Brain microvascular endothelial cell (primary cell): ENCODE measurements at regions not wholly inside any gene's neighbourhood (a gene's known extent, or its start where the extent isn't known, plus 50 kb on each side); places are given as distances from the start of the nearest gene placed in this dataset.
A peak's percentile ranks its signal among the peaks of the same experiment; 100 is the strongest.
"Not testable (repeated sequence)": the region's sequence is repeated elsewhere in the genome, so short reads cannot be mapped to it uniquely, and the experiment has no call there.

Experiments used
- DNase-seq: peaks from one replicate; pipeline ENCODE4 v3.0.0-alpha.2; 2020
- H3K27ac ChIP-seq: fragments of 250-450 bp; sonication (Bioruptor Pico); 2 replicates; pipeline ENCODE4 v1.5.1; 2020; ENCODE audit warnings: mild to moderate bottlenecking, moderate library complexity
- H3K27me3 ChIP-seq: fragments of 250-450 bp; sonication (Bioruptor Pico); replicated peaks from 2 replicates; pipeline ENCODE4 v1.5.1; 2020; ENCODE audit warnings: mild to moderate bottlenecking
- H3K36me3 ChIP-seq: fragments of 250-450 bp; sonication (Bioruptor Pico); replicated peaks from 2 replicates; pipeline ENCODE4 v1.5.1; 2020; ENCODE audit warnings: mild to moderate bottlenecking
- H3K4me3 ChIP-seq: 2 replicates; pipeline ENCODE4 v1.5.1; 2011; ENCODE audit warnings: low read depth, mild to moderate bottlenecking, control low read depth, low read length, moderate library complexity
- in situ Hi-C: cut with HindIII; loops from 2 replicates; pipeline ENCODE4 v1.10.0; 2017; ENCODE audit warnings: low sequenced_read_pairs, low pct_ligation_motif_present
- TF ChIP-seq, protein P1 (sequence below): IDR thresholded peaks from 2 replicates; pipeline ENCODE4 v1.5.1; 2011; ENCODE audit warnings: low read depth, mild to moderate bottlenecking, moderate library complexity, low read length, control low read depth, inconsistent platforms; ENCODE audit errors: missing control alignments

DNA sequence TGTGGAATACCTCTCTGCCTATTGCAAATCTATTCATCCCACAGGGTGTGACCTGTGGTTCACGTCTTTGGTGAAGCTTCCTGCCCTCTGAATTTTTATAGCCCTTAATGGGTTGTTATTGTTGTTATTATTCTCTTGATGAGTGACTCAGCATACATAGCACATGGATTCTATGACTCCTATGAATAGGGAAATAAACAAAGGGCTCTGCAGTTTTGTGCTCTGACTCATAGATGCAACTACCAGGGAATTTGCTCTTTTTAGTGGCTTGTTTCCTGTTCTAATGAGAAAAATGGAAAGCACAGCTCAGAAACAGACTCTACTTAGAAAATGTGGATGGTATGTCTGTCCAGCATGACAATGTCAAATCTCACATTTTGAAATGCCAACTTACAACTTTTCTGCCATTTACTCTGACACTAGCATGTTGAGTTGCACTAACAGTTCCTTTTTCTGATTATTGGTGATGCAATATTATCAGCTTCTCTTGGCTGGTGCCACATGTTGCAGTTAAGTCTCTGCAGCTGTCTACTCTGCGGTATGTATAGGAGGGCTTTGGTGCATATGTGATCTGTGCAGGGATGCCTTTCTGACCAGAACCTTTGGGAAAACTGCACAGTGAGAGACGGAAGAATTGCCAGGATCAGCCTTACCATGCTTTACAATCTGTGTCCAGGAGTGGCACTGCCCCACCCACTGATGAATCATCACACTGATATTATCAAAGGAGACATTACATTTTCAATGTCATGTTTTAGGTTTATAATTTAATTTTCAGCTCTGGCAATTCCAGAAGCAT is 996.4 kb upstream of the WWC1 start:
- Histone ChIP-seq H3K27ac (peak overlapping the region; percentile 77), H3K36me3 (no peaks in the 10 kb centered on the region), H3K4me3 (no peak overlapping the region), H3K27me3 (no peaks in the 10 kb centered on the region)
- peak; percentile 82 for DNase-seq
- in situ Hi-C loops = no loop called here
- TF ChIP-seq, protein P1, sequence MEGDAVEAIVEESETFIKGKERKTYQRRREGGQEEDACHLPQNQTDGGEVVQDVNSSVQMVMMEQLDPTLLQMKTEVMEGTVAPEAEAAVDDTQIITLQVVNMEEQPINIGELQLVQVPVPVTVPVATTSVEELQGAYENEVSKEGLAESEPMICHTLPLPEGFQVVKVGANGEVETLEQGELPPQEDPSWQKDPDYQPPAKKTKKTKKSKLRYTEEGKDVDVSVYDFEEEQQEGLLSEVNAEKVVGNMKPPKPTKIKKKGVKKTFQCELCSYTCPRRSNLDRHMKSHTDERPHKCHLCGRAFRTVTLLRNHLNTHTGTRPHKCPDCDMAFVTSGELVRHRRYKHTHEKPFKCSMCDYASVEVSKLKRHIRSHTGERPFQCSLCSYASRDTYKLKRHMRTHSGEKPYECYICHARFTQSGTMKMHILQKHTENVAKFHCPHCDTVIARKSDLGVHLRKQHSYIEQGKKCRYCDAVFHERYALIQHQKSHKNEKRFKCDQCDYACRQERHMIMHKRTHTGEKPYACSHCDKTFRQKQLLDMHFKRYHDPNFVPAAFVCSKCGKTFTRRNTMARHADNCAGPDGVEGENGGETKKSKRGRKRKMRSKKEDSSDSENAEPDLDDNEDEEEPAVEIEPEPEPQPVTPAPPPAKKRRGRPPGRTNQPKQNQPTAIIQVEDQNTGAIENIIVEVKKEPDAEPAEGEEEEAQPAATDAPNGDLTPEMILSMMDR = no peak

DNA sequence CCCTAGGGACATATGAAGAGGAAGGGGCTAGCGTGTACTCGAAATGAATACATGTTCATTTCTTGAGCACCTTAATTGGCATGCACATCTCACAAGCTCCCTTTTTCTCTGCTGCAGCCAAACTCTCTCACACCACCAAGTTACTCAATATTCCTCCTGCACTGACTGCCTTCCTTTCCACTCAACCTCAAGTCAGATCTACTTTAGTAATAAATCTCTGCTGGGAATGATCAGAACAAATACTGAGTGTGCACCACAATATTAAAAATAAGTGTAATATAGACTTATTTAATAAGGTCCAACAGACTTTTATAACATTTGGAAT is 995.8 kb upstream of the WWC1 start:
- TF ChIP-seq, protein P1 = no peak
- DNase-seq = no peak
- Histone ChIP-seq H3K27me3 (no peaks in the 10 kb centered on the region), H3K36me3 (no peaks in the 10 kb centered on the region), H3K27ac (peak overlapping the region; percentile 77), H3K4me3 (no peak overlapping the region)
- in situ Hi-C loops = no loop called here

DNA sequence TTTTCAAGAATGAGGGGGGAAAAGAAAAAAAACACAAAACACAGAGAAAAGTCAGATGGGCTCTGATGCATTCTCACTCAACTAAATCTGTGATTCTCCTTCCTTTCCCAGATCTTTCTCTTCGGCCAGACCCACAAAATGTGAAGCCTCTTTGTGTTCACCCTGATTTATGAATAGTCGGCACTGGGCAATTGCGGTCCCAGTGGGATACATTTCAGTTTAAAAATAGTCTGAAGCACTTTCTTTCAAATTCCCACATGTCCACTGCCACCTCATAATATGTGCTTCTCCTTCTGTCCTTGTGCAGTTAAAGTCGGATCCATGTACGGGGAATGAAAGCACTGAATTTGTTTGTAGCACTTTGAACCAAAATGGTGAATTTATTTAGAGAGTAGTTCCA is 995.4 kb upstream of the WWC1 start:
- H3K4me3 ChIP-seq = no peak overlapping the region
- no peaks in the 10 kb centered on the region for H3K27me3 ChIP-seq
- in situ Hi-C loops = no loop called here
- TF ChIP-seq, protein P1 = no peak
- no peak overlapping the region for H3K27ac ChIP-seq
- DNase-seq = no peak
- H3K36me3 ChIP-seq = no peaks in the 10 kb centered on the region

DNA sequence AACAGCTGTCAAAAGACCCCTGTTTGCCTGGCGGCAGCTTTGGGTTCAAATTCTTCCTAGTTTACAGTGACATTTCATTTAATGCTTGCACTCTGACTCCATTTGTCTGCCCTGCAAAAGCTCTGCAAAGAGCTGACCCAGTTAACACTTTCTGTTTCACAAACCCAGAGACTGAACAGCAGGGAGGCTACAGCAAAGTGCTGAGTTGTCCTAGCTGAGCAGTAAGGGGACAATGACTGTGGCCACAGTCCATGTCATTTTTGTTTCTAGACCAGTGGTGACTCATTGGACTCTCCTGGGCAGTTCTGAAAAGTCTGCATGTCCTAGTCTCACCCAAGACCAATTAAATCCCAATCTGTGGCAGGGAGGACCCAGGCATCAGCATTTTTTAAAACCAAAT is 994.8 kb upstream of the WWC1 start:
- TF ChIP-seq, protein P1 = no peak

DNA sequence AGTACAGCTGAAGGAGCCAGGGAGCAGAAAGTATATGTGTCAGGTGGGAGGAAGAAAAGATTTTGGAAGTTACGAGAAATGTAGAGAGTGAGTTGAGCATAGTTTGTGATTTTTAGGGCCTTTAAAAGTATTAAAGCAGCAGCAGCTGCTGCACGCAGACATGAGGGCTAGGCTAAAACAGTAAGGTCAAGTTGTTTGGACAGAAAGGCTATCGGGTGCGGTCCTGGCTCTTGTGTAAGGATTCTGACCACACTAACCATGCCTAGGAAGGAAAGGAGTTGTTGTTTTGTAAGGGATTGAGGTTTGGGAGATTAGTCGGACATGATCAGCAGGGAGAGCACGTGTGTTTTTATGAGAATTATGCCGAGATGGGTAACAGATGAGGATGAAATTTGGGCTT is 991.6 kb upstream of the WWC1 start:
- DNase-seq, H3K36me3 ChIP-seq, H3K27ac ChIP-seq, H3K4me3 ChIP-seq, H3K27me3 ChIP-seq, in situ Hi-C loops: not testable (repeated sequence)

More for the DNA sequence above, 994.8 kb upstream of the WWC1 start:
- Histone ChIP-seq H3K27me3 (no peaks in the 10 kb centered on the region), H3K36me3 (no peaks in the 10 kb centered on the region), H3K27ac (no peak overlapping the region), H3K4me3 (no peak overlapping the region)
- peak; percentile 6 for DNase-seq
- in situ Hi-C loops = no loop called here

DNA sequence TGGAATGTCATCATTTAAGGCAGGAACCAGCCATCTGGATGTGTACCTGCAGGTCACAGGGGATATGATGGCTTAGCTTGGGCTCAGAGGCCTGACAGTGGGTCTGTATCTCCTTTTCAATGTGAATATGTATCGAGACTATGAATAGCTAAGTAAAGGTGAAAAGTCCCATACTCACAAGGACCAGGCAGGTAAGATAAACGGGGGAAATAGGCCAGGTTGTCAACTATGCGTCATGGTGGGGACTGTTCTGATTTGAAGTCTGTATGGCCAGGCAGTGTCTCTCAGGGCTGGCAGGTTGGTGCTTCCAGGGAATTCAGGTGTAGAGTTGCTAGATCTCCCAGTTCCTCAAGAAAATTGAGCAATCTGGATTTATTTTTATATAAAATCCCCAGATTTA is 987.9 kb upstream of the WWC1 start:
- Histone ChIP-seq H3K27ac (no peak overlapping the region), H3K36me3 (no peaks in the 10 kb centered on the region), H3K4me3 (no peak overlapping the region), H3K27me3 (no peaks in the 10 kb centered on the region)
- in situ Hi-C loops = no loop called here
- DNase-seq = no peak
- TF ChIP-seq, protein P1 = no peak
